Activated CD4-positive, alpha-beta memory T cell treated with anti-CD3 and anti-CD28 coated beads for 36 hours (primary cell): ENCODE measurements at regions not wholly inside any gene's neighbourhood (a gene's known extent, or its start where the extent isn't known, plus 50 kb on each side); places are given as distances from the start of the nearest gene placed in this dataset.

ENCODE experiments used
- CTCF ChIA-PET: fragments of 350-600 bp; sonication (Branson Sonifier 250); formaldehyde crosslinking; loops from one replicate; lab custom pipeline; 2021; ENCODE audit warnings: antibody characterized with exemption, inconsistent platforms; lab: Charles Lee
- POLR2A ChIA-PET: fragments of 350-600 bp; sonication (Branson Sonifier 250); formaldehyde crosslinking; loops from one replicate; lab custom pipeline; 2021; ENCODE audit warnings: antibody characterized with exemption; lab: Charles Lee
- DNase-seq: peaks from one replicate; pipeline ENCODE4 v3.0.0-alpha.2; 2020
- H3K27ac Mint-ChIP-seq: one replicate; pipeline ENCODE4 v1.8.0; 2021; ENCODE audit warnings: mixed read lengths
- H3K27me3 Mint-ChIP-seq: one replicate; pipeline ENCODE4 v1.8.0; 2021; ENCODE audit warnings: mixed read lengths
- H3K36me3 Mint-ChIP-seq: one replicate; pipeline ENCODE4 v1.8.0; 2021; ENCODE audit warnings: mixed read lengths
- H3K4me1 Mint-ChIP-seq: one replicate; pipeline ENCODE4 v1.8.0; 2021; ENCODE audit warnings: low read depth, mixed read lengths
- H3K4me3 Mint-ChIP-seq: one replicate; pipeline ENCODE4 v1.8.0; 2021; ENCODE audit warnings: mild to moderate bottlenecking, mixed read lengths
- H3K9me3 Mint-ChIP-seq: one replicate; pipeline ENCODE4 v1.8.0; 2021; ENCODE audit warnings: mixed read lengths
- intact Hi-C: fragments of 100-400 bp; cut with micrococcal nuclease; formaldehyde crosslinking; loops from one replicate; pipeline ENCODE4 v1.15.1; 2023

DNA sequence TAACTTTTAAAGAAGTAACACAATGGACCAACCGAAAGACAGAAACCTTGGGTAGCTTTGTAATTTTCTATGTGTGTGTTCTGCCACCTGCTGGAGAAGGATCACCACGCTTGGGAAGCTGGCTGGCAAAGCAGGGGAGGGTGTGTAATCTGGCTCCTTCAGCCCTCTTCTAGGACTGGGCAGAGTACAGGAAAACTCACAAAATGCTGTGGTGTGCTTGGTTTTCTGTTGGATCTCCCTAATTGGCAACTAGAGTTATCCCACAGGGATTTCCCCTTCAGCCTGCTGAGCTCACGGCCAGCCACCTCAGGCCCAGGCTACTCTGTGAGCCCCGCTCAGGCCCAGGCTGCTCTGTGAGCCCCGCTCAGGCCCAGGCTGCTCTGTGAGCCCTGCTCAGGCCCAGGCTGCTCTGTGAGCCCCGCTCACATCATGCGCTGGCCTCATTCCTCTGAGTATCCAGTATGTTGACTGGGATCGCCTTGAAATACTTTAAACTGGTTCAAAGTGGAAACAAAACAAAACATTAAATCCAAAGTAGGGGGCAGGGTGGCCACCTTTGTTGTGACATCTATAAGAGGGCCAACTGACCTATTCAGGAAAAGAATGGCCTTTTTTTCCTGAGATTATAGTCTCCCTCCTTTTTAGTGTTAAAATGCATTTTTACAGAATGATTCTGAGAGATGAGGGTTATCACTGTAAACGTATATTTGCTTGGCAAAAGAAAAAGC lies 52.0 kb upstream of the RNU6-8 start:
- ChIA-PET CTCF (interaction anchor here (0.5 to 6.9 kb wide), 27 partner anchors 9 to 904 kb away, joined by 3 to 299 read pairs (median 3); partner anchors contain the start of genes ARHGAP5 and RNU6-8), POLR2A (no interaction called here)
- no peak overlapping the region for H3K27ac Mint-ChIP-seq
- no peaks in the 10 kb centered on the region for H3K36me3 Mint-ChIP-seq
- H3K4me1 Mint-ChIP-seq: peaks cover 10% of the 10 kb centered on the region
- intact Hi-C loops: loop anchor here (1.0 to 5.0 kb wide), 2 partner anchors 214 to 693 kb away; partner anchors contain the start of gene NUBPL
- H3K27me3 Mint-ChIP-seq: no peaks in the 10 kb centered on the region
- DNase-seq: peak; percentile 66
- H3K9me3 Mint-ChIP-seq: no peaks in the 10 kb centered on the region
- no peak overlapping the region for H3K4me3 Mint-ChIP-seq

DNA sequence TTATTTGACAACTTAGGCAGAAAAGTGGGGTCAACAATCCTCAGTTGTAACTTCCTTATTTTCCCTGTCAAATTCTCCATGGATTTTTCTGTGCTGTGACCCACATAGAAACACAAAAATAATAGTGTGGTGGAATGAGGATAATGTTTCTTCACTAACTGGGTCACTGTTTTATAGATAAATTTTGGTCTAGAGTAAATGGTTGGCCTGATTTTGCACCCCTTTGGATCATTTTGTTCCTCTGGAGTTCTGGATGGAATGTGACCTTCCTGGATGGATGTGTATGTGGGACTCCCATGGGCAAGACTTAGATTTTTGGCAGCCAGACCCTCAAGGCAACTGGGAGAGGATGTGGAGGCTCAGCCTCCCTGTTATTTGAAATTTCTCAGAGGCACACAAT lies 52.7 kb upstream of the RNU6-8 start:
- intact Hi-C loops: loop anchor here (1.0 kb wide), 1 partner anchor 214 kb away; no protein-coding TSS in a partner anchor
- H3K27me3 Mint-ChIP-seq: no peaks in the 10 kb centered on the region
- no peaks in the 10 kb centered on the region for H3K36me3 Mint-ChIP-seq
- H3K4me3 Mint-ChIP-seq: no peak overlapping the region
- DNase-seq: no peak
- no peak overlapping the region for H3K27ac Mint-ChIP-seq
- no peaks in the 10 kb centered on the region for H3K9me3 Mint-ChIP-seq
- POLR2A ChIA-PET: no interaction called here
- CTCF ChIA-PET: interaction anchor here (1.2 kb wide), 1 partner anchor 182 kb away, joined by 7 read pairs; no protein-coding TSS in a partner anchor
- H3K4me1 Mint-ChIP-seq: peaks cover 10% of the 10 kb centered on the region

DNA sequence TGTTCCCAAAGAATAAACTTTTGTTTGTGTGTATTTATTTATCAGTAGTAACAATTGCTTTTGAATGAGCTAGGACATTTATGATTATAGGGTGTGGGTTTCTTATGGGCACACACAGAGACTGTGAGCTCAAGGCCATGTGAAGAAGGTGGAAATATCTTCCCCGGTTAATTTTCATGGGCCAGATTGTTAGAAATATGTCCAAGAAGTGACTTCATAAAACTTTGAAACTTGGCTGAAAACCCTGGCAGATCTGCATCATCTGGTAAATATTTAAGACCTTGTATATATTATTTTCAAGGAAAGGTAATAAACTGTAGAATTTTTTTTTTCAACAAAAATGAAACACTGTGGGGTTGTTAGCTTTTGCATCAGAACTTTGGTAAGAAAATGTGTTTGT lies 53.5 kb upstream of the RNU6-8 start:
- peaks cover 10% of the 10 kb centered on the region for H3K4me1 Mint-ChIP-seq
- POLR2A ChIA-PET: no interaction called here
- H3K4me3 Mint-ChIP-seq: no peak overlapping the region
- intact Hi-C loops: no loop called here
- CTCF ChIA-PET: interaction anchor here (0.6 to 1.2 kb wide), 3 partner anchors 76 to 183 kb away, joined by 3 to 7 read pairs (median 4); no protein-coding TSS in a partner anchor
- no peak overlapping the region for H3K27ac Mint-ChIP-seq
- no peak for DNase-seq
- no peaks in the 10 kb centered on the region for H3K27me3 Mint-ChIP-seq
- no peaks in the 10 kb centered on the region for H3K9me3 Mint-ChIP-seq
- H3K36me3 Mint-ChIP-seq: no peaks in the 10 kb centered on the region

DNA sequence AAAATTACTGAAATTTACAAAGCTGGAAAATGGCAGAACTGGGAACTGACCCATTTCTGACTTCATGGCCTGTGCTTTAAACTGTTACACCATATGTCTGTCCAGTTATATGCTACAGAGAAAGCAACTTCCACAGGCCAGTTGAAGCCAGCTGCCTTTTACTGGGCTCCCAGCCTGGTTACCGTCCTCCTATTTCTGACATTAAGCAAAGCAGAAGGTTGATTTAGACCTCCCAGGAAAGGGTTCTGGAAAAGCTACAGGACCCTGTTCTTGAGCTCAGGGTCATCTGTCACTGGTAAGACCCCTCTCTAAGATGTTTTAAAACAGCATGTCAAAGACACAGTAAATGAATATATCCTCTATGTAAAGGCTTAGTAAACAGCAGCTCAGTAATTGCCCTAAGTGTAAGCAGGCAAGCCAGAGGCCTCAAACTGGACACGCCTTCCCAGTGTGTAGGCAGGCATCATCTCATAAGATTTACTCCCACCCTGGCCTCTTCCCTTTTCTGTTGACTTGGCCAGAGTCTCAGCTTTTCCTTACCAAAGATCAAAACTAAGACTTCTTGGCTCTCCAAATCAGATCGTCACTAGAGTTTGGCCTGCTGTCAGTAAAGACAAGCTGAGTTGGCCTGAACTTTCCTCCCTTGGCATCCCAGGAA lies 55.4 kb upstream of the RNU6-8 start:
- intact Hi-C loops: loop anchor here (2.0 kb wide), 1 partner anchor 74 kb away; no protein-coding TSS in a partner anchor
- Mint-ChIP-seq H3K9me3 (peaks cover 6% of the 10 kb centered on the region), H3K4me3 (no peak overlapping the region), H3K27ac (no peak overlapping the region), H3K36me3 (no peaks in the 10 kb centered on the region), H3K27me3 (no peaks in the 10 kb centered on the region), H3K4me1 (peaks cover 10% of the 10 kb centered on the region)
- DNase-seq: no peak
- CTCF ChIA-PET: interaction anchor here (0.6 to 1.5 kb wide), 6 partner anchors 30 to 301 kb away, joined by 3 to 7 read pairs (median 4); no protein-coding TSS in a partner anchor
- POLR2A ChIA-PET: interaction anchor here (1.0 kb wide), 1 partner anchor 248 kb away, joined by 3 read pairs; no protein-coding TSS in a partner anchor

DNA sequence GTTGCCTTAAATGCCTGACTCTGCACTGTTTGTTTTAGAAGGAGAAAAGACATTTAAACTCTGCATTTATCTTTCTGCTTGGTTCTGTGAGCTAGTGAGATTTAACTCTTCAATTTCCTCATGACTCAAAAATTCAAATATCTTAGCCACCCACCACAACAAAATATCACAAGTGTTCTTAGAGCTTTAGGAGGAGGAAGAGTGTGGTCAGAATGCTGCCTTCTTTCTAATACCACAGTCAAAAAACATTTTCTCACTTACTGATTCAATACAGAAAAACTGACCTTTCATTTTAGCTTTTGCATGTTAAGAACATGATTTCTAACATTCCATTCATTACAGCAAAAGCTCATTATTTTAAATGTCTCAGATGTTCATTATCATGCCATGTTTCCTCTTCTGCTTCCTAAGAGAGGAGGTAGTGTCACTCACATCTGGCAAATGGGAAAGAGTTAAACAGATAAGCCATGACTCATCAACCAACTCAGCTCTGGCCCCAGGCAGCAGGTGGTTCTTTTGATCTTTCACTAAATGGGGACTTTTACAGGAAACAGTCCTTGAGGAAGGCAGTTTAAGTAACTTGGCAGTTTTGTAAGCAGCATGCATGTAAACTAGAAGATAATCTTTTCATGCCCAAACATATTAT lies 56.4 kb upstream of the RNU6-8 start:
- Mint-ChIP-seq H3K27ac (no peak overlapping the region), H3K4me1 (peaks cover 10% of the 10 kb centered on the region), H3K36me3 (peaks cover 6% of the 10 kb centered on the region), H3K4me3 (no peak overlapping the region), H3K27me3 (no peaks in the 10 kb centered on the region), H3K9me3 (peaks cover 15% of the 10 kb centered on the region)
- ChIA-PET CTCF (interaction anchor here (0.9 to 1.5 kb wide), 4 partner anchors 183 to 324 kb away, joined by 3 to 7 read pairs (median 6); no protein-coding TSS in a partner anchor), POLR2A (no interaction called here)
- intact Hi-C loops: loop anchor here (2.0 kb wide), 1 partner anchor 73 kb away; no protein-coding TSS in a partner anchor
- peak; percentile 19 for DNase-seq

DNA sequence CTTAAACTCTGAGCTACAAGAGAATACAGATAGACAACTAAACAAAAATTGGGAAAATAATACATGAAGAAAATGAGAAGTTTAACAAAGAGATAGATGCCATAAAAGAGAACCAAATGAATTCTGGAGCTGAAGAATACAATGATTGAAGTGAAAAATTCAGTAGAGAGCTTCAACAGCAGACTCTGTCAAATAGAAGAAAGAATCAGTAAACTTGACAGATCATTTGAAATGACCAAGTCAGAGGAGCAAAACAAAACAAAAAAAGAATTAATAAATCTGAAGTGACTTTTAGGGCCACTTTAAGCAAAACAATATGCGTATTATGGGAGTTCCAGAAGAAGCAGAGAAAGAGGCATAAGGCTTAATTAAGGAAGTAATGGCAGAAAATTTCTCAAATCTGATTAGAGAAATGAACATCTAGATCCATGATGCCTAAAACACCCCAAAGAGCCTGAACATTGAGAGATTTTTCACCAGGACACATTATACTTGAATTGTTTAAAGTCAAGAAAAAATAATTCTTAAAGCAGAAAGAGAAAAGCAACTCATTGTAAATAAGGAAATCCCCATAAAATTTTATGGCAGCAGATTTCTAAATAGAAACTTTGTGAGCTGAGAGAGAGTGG lies 61.0 kb upstream of the RNU6-8 start:
- Mint-ChIP-seq H3K27ac (no peak overlapping the region), H3K4me1 (peaks cover 10% of the 10 kb centered on the region), H3K9me3 (peaks cover 26% of the 10 kb centered on the region), H3K36me3 (peaks cover 6% of the 10 kb centered on the region), H3K27me3 (no peaks in the 10 kb centered on the region), H3K4me3 (no peak overlapping the region)
- ChIA-PET POLR2A (no interaction called here), CTCF (interaction anchor here (0.9 to 1.3 kb wide), 2 partner anchors 9 to 11 kb away, joined by 4 to 5 read pairs; no protein-coding TSS in a partner anchor)
- intact Hi-C loops: no loop called here
- DNase-seq: no peak

DNA sequence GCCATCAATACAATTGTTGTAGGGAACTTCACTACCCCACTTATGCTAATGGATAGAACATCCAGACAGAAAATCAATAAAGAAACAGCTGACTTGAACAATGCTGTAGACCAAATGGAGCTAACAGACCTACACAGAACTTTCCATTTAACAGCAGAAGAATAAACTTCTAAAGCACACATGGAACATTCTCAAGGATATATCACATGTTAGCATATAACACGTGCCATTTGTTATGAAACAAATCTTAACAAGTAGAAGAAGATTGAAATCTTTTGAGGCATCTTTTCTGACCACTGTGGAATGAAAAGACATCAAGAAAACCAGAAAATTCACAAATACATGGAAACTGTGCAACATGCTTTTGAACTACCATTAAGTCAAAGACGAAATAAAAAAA lies 62.5 kb upstream of the RNU6-8 start:
- no peaks in the 10 kb centered on the region for H3K4me1 Mint-ChIP-seq
- DNase-seq: no peak
- intact Hi-C loops: no loop called here
- H3K27ac Mint-ChIP-seq: no peak overlapping the region
- ChIA-PET POLR2A (no interaction called here), CTCF (no interaction called here)
- H3K36me3 Mint-ChIP-seq: peaks cover 6% of the 10 kb centered on the region
- H3K27me3 Mint-ChIP-seq: no peaks in the 10 kb centered on the region
- no peak overlapping the region for H3K4me3 Mint-ChIP-seq
- H3K9me3 Mint-ChIP-seq: peaks cover 26% of the 10 kb centered on the region

DNA sequence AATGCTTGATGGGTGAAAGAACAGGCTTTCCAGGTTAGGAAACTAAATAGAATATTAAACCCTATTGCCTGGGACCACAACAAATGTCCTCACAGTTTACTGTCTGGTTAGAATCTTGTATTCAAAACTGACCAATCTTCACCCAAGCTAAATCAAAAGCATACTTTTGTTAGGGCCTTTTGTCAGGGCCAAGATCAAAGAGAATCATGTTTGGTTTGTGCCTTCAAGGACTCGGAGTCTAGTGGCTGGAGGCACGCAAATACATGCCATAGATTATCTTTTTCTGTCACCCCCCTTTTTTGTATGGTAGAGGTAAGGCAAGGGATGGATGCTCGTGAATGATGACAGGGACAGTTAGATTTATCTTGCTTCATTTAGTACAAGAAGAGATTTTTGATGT lies 51.1 kb upstream of the AKAP6 start:
- peaks cover 3% of the 10 kb centered on the region for H3K27me3 Mint-ChIP-seq
- no peaks in the 10 kb centered on the region for H3K4me1 Mint-ChIP-seq
- H3K36me3 Mint-ChIP-seq: no peaks in the 10 kb centered on the region
- intact Hi-C loops: no loop called here
- CTCF ChIA-PET: no interaction called here
- peaks cover 27% of the 10 kb centered on the region for H3K9me3 Mint-ChIP-seq
- no peak for DNase-seq
- POLR2A ChIA-PET: no interaction called here
- H3K27ac Mint-ChIP-seq: no peak overlapping the region
- H3K4me3 Mint-ChIP-seq: no peak overlapping the region
